SU-DHL-6 (cell line): ENCODE measurements at regions not wholly inside any gene's neighbourhood (a gene's known extent, or its start where the extent isn't known, plus 50 kb on each side); places are given as distances from the start of the nearest gene placed in this dataset.

Experiments used
- H2AFZ ChIP-seq: fragments of 200-600 bp; sonication (generic); 2 replicates; pipeline ENCODE4 v1.6.1; 2014; ENCODE audit warnings: low read depth, mild to moderate bottlenecking, moderate library complexity, mixed read lengths, antibody characterized with exemption, low read length; ENCODE audit not compliant: severe bottlenecking
- H3F3A ChIP-seq: fragments of 200-600 bp; shearing (Covaris generic); 2 replicates; pipeline ENCODE4 v1.6.0; 2016; ENCODE audit warnings: antibody characterized with exemption, mild to moderate bottlenecking; ENCODE audit not compliant: insufficient read depth
- H3K27ac ChIP-seq: fragments of 200-600 bp; sonication (generic); 2 replicates; pipeline ENCODE4 v1.5.1; 2016; ENCODE audit warnings: low read depth, mild to moderate bottlenecking, low read length, moderate library complexity, mixed read lengths
- H3K27me3 ChIP-seq: fragments of 200-600 bp; sonication (generic), shearing (Covaris generic); 2 replicates; pipeline ENCODE4 v1.6.0; 2014; ENCODE audit warnings: mild to moderate bottlenecking, low read length
- H3K36me3 ChIP-seq: fragments of 200-600 bp; sonication (generic); 2 replicates; pipeline ENCODE4 v1.6.1; 2014; ENCODE audit warnings: mild to moderate bottlenecking, low read length, mixed read lengths
- H3K4me2 ChIP-seq: fragments of 300-600, 200-600 bp; shearing (Covaris generic), sonication (generic); 2 replicates; pipeline ENCODE4 v1.6.0; 2014; ENCODE audit warnings: low read length, low read depth, mild to moderate bottlenecking; ENCODE audit not compliant: poor library complexity, severe bottlenecking
- H3K4me3 ChIP-seq: fragments of 200-600 bp; sonication (generic); 2 replicates; pipeline ENCODE4 v1.5.1; 2014; ENCODE audit warnings: antibody characterized with exemption, low read length, mild to moderate bottlenecking, mixed read lengths; ENCODE audit not compliant: insufficient read depth, poor library complexity, severe bottlenecking
- H3K79me2 ChIP-seq: fragments of 200-600 bp; sonication (generic); 2 replicates; pipeline ENCODE4 v1.6.1; 2014; ENCODE audit warnings: mild to moderate bottlenecking, low read length, moderate library complexity; ENCODE audit not compliant: insufficient read depth
- H3K9ac ChIP-seq: fragments of 200-600 bp; sonication (generic); 2 replicates; pipeline ENCODE4 v1.7.0; 2014; ENCODE audit warnings: mild to moderate bottlenecking, low read length
- H3K9me2 ChIP-seq: fragments of 200-600 bp; sonication (generic); replicated peaks from 2 replicates; pipeline ENCODE4 v1.6.1; 2014; ENCODE audit warnings: low read length; ENCODE audit not compliant: insufficient read depth
- H3K9me3 ChIP-seq: fragments of 200-600 bp; sonication (generic); 2 replicates; pipeline ENCODE4 v1.6.1; 2014; ENCODE audit warnings: low read length, mixed read lengths; ENCODE audit not compliant: insufficient read depth
- H4K20me1 ChIP-seq: fragments of 200-600 bp; sonication (generic); 2 replicates; pipeline ENCODE4 v1.6.1; 2014; ENCODE audit warnings: low read depth, mild to moderate bottlenecking, antibody characterized with exemption, low read length, moderate library complexity, mixed read lengths
- CTCF ChIP-seq: fragments of 200-600 bp; sonication (generic); IDR thresholded peaks from one replicate; pipeline ENCODE4 v1.5.1; 2017; ENCODE audit warnings: antibody characterized with exemption, mild to moderate bottlenecking, low read length, moderate library complexity; ENCODE audit not compliant: insufficient read depth, poor library complexity, severe bottlenecking
- EZH2phosphoT487 ChIP-seq: fragments of 200-600 bp; sonication (generic), shearing (Covaris generic); conservative IDR thresholded peaks from 2 replicates; pipeline ENCODE4 v1.6.1; 2018; ENCODE audit warnings: mild to moderate bottlenecking, antibody characterized with exemption, low read length, moderate library complexity, mixed read lengths

- Histone ChIP-seq H3K9me2 (no peaks in the 10 kb centered on the region), H3K9ac (no peak overlapping the region), H3K4me2 (no peak overlapping the region), H3K79me2 (no peaks in the 10 kb centered on the region), H2AFZ (no peak overlapping the region), H3K27me3 (no peaks in the 10 kb centered on the region), H4K20me1 (no peaks in the 10 kb centered on the region), H3K27ac (no peak overlapping the region), H3K4me3 (no peak overlapping the region), H3K36me3 (no peaks in the 10 kb centered on the region), H3K9me3 (no peaks in the 10 kb centered on the region), H3F3A (no peaks in the 10 kb centered on the region)
- TF ChIP-seq CTCF: no peak
- no peak for TF ChIP-seq EZH2phosphoT487
These were observed 395.9 kb downstream of the TFEC start for GRCh38 chr7:115634633-115635032.

GRCh38 chr7:115632636-115633035, 397.9 kb downstream of the TFEC start:
- Histone ChIP-seq H3K9me3 (no peaks in the 10 kb centered on the region), H3K79me2 (no peaks in the 10 kb centered on the region), H4K20me1 (no peaks in the 10 kb centered on the region), H3K27me3 (no peaks in the 10 kb centered on the region), H3K9ac (no peak overlapping the region), H3K27ac (no peak overlapping the region), H2AFZ (no peak overlapping the region), H3K36me3 (no peaks in the 10 kb centered on the region), H3K9me2 (no peaks in the 10 kb centered on the region), H3K4me3 (no peak overlapping the region), H3F3A (no peaks in the 10 kb centered on the region), H3K4me2 (no peak overlapping the region)
- TF ChIP-seq EZH2phosphoT487 (no peak), CTCF (no peak)

- no peak overlapping the region for H3K27ac ChIP-seq
- H3K4me3 ChIP-seq: no peak overlapping the region
- no peaks in the 10 kb centered on the region for H3K27me3 ChIP-seq
- TF ChIP-seq EZH2phosphoT487 (no peak), CTCF (no peak)
- H3K36me3 ChIP-seq: no peaks in the 10 kb centered on the region
- no peaks in the 10 kb centered on the region for H3K79me2 ChIP-seq
- H3K4me2 ChIP-seq: no peak overlapping the region
- no peak overlapping the region for H2AFZ ChIP-seq
- H4K20me1 ChIP-seq: no peaks in the 10 kb centered on the region
- no peaks in the 10 kb centered on the region for H3F3A ChIP-seq
- H3K9ac ChIP-seq: no peak overlapping the region
- no peaks in the 10 kb centered on the region for H3K9me3 ChIP-seq
- H3K9me2 ChIP-seq: no peaks in the 10 kb centered on the region
These were observed 398.8 kb downstream of the TFEC start for GRCh38 chr7:115631782-115632181.
